ENCODE measurements at regions not wholly inside any gene's neighbourhood (a gene's known extent, or its start where the extent isn't known, plus 50 kb on each side); places are given as distances from the start of the nearest gene placed in this dataset.

DNA sequence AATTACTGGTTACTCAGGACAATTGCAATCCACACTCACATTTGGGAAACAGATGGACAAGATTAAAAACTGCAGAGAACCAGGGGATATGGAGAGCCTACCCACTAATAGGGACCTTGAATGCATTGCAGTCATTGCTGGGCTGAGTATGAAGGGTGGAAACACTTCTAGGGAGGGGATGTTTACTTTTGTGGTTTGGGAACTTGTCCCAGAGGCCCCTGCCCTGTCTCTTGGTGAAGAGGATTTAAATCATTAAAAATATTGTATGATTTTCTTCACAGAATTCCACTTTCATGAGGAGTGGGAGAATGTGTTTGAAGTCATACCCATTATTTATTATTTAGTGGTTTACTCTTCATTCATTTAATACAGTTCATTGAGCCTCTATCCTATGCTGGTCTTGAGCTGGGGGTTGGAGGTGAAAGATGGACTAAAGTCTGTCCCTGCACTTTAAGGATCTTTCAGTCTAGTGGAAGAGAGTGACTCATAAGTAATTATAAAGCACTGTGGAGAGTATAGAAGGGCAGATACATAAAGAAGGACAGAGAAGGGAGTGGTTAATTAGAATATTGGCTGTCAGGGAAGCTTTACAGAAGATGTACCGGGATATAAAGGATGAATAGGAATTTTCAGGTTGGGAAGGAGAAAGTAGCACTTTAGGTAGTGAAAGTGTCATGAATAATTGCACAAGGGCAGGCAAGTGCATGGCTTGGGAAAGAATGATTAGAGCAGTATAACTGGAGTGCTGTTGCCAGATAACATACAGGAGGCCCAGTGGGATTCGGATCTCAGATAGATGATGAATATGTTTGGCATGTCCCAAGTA lies 313.4 kb downstream of the LPIN1 start:
- peak; percentile 55 for DNase-seq (ENCODE audit: low read depth)

DNA sequence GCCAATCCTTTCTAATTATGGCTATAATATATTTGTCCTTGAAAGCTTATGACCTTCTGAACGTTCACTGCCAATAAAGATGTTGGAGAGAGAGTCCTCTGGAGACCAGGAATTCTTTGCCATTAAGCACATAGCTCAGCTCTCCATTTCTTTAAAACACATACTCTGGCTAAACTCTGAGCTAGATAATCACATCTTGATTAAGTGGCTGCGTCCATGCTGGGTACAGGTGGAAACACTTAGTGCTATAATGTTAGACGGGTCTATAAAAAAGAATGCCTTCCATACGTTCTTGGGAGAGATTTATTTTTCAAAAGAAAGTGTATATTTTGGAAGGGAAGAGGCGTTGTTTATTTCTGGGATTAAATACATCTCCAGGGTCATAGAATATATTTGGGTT lies 314.5 kb downstream of the LPIN1 start:
- no peak for DNase-seq (ENCODE audit: low read depth)

DNA sequence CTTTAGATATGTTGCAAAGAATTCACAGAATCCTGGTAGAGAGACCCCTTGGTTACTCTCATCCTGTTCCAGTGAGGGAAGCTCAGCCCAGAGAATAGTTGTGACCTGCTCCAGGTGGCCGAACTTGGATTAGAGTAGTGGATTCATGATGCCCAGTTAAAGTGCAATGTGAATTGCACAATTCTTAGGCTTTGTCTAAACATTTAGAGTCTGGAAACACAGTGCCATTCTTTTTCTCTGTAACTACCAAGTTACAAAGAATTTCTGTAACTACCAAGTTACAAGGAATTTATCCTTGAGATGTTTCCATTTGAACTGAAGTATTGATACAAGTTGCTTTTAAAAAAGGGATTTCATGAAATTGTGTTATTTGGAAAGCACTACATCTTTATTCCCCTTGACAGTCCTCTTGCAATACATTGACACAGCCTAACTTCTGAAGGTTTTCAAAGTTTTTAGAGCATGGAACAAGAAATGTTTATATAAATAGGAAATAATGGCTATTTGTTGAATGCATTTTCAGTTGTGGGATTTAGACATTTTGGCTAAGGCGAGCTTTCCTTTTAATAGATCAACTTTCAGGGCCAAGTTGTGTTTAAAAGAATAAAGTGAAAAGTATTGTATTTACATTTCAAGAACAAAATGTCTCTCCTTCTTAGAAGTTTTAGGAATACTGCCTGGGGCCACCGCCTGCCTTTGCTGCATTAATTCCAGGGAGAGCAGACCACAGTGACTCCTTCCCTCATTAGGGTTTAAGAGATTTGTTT lies 315.0 kb downstream of the LPIN1 start:
- DNase-seq (ENCODE audit: low read depth), result no peak

DNA sequence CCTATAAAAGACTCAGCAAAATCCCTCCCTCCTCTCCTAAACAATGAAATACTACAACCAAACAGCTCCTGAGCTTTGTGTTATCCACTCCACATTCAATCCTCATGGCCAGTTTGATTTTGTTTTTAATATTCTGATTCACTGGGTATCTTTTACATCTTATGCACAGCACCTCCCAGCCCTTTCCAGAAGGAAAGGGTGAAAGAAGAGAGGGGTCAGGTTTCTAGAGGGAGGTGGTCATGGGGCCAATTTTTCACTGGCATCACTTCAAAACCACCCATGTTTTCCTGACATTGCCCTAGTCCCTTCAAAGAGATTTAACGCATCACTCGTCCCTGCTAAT lies 315.6 kb downstream of the LPIN1 start:
- DNase-seq (ENCODE audit: low read depth), result no peak

DNA sequence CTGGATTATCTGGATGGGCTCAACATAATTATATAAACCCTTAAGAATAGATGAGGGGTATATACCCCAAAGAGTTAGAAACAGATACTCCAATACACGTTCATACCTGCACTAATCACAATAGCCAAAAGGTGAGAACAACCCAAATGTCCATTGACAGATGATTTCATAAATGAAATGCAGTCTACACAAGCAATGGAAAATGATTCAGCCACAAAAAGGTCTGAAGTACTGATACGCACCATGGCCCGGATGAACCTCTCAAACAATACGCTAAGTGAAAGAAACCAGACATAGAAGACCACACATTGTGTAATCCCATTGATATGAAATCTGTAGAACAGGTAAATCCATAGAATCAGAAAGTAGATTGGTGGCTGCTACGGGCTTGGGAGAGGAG lies 316.8 kb downstream of the LPIN1 start:
- no peak for DNase-seq (ENCODE audit: low read depth)

DNA sequence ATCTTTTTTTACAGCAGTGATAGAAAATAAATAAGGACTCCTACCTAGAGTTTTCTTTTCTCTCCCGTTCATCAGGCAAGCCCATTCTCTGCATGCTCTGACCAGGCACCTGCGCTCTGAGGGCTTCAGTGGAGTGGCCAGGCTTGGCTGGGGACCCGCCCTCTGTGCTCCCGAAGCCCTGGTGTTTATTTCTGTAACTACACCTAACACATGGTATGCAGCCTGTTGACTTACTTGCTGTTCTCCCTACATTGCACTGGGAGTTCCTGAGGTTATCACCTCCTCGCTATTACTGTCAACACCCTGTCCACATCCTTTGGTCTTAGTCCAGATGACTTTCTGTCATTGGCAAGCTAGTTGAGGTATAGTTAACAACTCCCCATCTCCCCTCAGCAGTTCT lies 317.7 kb downstream of the LPIN1 start:
- DNase-seq (ENCODE audit: low read depth), result no peak

DNA sequence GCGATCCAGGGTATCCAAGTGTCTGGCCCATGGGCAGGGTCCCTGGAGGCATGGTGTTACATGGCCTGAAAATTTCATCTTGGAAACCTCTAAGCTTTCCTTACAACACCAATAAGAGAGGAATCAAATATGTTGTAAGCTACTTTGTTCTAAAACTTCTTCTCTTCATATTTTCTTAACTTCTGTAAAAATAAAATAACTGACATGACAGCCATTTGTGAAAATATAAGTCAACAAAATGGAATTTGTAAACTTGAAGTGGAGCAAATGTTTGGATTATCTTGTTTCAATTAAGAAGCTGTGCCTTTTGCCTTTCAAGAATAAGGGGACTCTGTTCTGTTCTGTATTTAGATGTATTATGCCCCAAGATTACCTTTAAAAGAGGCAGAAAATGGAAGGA lies 319.7 kb downstream of the LPIN1 start:
- no peak for DNase-seq (ENCODE audit: low read depth)

DNA sequence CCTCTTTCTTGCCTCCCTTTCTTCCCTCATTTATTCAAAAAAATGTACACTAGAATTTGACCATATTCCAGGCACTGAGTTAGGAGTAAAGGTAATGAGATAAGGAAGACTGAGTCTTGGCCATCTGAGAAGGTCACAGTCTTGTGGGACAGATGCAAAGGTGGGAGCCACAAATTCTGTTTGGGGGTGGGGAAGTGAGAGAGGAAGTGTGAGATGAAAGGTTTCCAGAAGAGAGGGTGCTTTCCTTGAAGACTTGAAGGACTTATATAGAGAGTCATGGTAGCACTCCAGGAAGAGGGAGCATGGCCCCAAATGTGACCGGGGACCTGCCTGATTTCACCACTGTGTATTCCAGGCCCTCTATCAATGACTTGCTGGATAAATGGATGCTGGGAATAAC lies 320.6 kb downstream of the LPIN1 start:
- no peak for DNase-seq (ENCODE audit: low read depth)

DNA sequence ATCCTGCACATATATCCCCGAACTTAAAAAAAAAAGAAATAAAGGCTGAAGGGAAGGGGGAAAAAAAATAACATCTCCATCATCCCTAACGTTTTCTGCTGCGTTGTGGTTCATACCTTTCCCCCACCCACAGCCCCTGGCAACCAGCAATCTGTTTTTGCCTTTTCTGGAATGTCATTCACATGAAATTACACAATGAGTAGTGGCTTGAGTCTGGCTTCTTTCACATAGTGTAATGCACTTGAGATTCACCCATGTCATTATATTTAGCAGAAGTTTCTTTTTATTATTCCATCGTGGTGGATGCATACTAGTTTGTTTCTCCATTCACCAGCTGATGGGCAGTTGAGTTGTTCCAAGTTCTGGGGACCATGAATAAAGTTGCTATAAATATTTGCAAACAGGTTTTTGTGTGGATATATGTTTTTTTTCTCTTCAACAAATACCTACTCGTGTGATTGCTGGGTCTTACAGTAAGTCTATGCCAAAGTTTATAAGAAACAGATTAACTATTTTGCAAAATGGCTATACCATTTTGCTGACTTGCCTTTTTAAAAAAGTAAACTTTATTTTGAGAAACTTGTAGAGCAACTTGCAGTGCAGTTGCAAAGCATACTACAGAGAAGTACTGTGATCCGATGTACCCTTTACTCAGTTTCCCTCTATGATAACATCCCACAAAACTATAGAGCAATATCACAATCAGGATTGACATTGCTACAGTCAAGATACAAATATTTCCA lies 322.5 kb downstream of the LPIN1 start:
- no peak for DNase-seq (ENCODE audit: low read depth)

DNA sequence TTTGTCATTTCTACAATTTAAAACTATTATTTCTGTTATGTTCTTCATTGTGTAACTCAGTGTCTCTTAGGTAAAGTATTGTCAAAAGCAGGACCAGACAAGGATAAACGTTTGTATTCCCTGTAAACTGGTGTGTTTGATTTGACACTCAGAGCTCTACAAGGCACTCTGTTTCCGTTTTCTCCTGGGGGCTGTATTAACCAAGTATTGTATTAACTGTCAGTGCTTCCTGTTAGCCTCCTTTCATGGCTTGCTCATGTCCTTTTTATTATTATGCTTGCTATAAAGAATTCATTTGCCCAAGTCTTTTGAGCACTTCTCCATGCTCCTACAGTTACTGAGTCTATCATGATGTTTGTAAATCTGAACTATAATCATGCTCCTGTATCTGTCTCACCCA lies 323.7 kb downstream of the LPIN1 start:
- no peak for DNase-seq (ENCODE audit: low read depth)

DNA sequence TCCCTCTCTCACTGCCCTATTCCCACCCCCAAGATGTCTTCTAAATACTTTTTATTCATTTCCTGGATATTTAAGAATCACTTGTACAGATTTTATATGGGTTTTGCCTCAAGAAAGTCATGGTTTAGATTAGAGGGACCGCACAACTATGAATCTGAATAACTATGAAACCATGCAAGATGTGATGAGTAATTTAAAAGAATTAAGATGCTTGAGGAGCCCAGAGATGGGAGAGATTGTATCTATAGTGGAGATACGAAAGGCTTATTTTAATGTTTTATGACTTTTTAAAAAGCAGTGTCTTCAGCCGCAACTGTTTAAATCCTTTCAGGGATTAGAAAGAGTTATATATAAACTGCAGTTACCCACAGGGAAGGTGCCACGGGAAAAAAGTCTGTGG lies 324.1 kb downstream of the LPIN1 start:
- DNase-seq (ENCODE audit: low read depth), result no peak

DNA sequence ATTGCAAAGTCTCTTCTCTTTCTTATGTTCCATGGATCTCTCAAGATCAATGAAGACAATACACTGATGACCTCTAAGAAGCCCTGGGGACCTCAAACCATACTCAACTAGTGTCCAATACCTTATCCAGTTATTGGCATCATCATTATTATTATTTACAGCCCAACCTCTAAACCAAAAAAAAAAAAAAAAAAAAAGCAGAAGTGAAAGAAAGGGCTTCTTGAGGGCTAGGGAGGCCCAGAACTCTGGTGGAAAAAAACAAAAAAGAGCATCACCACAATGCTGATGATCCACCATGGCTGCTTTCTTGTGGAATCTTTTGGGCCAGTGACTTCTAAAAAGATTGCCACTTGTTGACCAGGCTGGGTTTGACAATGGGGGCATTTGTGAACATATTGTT lies 324.9 kb downstream of the LPIN1 start:
- DNase-seq (ENCODE audit: low read depth), result no peak

DNA sequence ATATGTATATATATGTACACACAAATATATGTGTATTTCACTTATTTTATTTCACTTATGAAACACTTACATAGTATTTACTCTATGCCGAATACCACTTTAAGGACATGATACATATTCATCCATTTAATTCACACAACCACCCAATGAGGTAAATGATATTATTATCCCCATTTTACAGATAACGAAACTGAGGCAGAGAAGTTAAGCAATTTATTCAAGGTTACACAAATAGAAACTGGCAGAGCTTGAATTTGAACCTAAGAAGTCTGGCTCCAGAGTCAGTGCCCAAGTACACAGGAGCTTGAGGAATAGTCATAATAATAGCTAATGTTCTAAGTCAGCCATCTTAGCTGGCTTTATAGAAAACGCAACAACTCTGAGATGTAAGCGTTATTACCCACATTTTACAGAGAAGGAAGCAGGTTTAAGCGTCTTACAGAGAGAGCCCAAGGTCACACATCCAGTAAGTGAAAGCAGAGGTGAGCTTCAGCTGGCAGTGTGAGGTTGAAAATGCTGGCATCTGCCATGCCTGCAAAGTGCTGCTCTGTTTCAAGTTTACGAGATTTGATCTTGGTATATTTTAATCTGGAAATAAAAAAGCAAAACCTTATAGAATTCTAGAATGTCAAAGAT lies 326.9 kb downstream of the LPIN1 start:
- no peak for DNase-seq (ENCODE audit: low read depth)

DNA sequence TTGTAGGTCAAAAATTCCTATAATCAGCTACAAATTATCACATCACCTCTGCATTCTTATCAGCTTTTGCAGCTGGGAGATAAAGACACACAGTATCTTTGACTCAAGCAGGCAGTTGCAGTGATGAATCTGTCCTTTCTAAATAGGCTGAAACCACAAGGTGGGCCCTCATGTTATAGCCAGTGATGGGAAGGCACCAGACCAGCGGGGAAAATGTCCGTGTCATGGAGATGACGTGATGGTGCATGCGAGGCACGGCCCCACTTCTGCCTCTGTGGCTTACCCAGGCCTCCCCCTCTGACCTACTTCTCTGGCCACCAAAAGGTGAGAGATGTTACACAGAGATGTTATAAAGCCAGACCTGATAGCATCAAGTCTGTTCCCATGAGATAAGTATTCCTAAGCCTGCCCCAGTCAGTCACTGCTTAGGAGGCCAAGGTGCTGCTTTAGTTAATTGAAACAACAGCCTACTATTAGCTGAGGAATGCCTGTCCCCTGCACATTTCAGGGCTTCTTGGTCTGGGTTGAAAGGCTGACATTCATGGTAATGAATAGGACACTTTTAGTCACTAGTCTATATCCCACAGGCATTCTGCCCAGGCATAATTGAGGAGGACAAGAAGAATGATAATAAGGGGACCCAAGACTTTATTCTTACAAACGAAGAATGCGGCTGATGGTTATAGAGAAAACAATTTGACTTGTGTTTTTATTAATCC lies 327.9 kb downstream of the LPIN1 start:
- no peak for DNase-seq (ENCODE audit: low read depth)

DNA sequence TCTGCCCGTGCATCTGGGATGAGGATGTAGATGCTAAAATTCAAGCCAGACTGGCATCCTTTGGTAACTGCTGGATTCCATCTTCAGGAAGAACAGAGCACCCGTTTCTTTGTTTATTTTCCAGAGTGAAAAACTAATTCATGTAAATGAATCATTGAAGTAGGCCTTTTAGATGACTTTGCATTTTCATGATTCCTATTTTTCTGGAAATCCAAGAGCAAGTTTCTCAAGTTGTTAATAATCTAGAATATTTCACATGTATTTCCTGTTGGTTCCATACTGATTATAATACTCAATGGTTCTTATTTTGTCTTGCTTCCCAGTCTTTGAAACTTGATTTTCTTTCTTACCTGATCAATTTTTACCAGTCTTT lies 328.4 kb downstream of the LPIN1 start:
- no peak for DNase-seq (ENCODE audit: low read depth)

DNA sequence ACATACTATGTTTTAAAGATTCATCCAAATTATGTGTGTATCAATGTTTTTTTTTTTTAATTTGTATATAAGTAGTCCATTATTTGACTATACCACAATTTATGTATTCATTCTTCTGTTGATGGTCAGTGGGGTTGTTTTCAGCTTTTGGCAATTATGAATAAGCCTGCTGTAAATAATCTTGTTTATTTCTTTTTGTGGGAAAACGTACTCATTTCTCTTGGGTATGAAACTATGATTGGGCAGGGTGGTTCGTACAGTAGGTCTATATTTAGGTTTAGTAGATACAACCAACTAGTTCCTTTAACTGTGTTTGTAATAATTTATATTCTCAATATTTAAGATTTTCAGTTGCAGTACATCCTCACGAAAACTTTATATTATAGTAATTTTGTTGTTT lies 329.2 kb downstream of the LPIN1 start:
- DNase-seq (ENCODE audit: low read depth), result no peak

DNA sequence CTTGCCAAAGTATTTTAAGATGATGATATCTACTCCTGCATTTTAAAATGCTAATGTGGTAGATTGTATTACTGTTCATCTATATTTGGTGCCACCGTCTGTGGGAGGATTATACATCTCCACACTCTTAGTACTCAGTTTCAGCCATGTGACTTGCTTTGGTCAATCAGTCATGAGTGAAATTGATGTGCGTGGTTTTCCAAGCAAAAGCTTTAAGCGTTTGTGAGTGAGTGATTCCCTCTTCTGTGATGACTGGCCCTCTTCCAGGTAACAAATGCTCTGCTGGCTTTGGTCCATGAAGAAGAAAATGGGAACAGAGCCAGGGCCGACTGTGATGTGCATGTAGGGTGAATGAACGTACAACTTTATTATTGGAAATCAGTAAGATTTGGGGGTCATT lies 330.4 kb downstream of the LPIN1 start:
- no peak for DNase-seq (ENCODE audit: low read depth)

DNA sequence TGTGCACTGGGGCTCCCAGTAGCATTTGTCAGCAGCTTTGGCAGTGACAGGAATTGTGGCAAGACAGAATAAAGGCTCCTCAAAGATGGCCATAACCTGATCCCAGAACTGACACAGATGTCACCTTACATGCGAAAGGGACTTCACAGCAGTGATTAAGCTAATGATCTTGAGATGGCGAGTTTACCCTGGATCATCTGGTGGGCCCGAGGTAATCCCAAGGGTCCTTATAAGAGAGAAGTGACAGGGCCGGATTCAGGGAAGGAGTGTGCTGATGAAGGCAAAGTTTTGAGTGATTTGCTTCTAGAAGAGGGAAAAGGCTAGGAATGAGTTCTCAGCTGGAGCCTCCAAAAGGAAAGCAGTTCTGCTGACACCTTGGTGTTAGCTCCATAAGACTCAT lies 333.9 kb downstream of the LPIN1 start:
- DNase-seq (ENCODE audit: low read depth), result no peak

DNA sequence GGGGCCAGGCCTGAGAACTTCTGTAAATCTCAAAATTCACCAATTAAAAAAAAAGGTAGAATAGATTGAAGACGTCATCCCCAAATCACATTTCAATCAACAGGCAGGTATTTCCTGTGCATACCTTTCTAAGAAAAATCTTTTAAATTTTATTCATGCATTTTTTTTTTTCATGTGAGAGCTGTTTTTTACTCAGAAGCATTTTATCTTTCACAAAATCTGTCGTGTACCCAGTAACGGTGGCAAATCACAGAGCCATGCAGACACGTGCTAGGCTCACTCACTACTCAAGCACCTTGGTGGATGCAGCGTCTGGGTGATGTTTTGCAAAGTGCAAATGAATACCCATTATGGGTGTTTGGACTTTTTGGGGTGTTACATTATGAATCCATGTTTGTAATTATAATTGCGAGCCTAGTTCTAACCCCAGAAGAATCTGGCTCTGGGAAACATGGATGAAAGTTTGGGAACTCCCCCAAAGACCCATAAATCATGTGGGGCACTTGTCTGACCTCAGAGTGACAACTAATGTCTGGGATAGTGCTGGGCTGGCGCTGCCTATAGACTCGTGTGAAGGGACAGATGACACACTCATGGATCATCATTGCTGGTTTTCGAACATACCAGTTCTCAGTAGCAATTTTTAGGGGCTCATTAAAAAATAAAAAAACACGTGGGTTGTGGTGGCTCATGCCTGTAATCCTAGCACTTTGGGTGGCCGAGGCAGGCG lies 335.2 kb downstream of the LPIN1 start:
- peak; percentile 29 for DNase-seq (ENCODE audit: low read depth)

DNA sequence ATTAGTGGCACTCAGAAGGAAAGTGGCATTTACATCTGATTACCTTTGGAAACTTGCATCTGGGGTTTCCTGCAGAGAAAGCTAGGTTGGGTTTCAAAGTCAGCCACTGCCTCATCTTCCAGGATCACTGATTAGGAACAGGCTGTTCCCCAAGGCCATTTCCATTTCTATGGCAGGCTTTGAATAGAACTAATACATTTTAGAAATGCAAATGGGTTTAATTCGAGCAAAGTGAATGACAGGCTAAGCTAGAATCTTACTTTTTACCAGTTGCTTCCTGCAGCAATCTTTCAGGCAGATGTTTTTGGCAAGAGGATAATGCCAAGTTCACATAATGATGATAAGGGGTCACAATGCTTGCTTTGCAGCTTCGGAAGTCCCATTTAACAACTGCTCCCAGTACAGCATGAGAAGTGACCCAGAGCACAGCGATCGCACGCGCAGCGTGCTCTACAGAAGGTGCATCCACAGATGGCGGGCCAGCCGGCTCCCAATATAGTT lies 336.7 kb downstream of the LPIN1 start:
- no peak for DNase-seq (ENCODE audit: low read depth)

All from HS-27A (cell line).